NCI-H774 (cell line): ENCODE measurements at regions not wholly inside any gene's neighbourhood (a gene's known extent, or its start where the extent isn't known, plus 50 kb on each side); places are given as distances from the start of the nearest gene placed in this dataset.
"Not testable (repeated sequence)": the region's sequence is repeated elsewhere in the genome, so short reads cannot be mapped to it uniquely, and the experiment has no call there.

Experiments
- DNase-seq: peaks from one replicate; lab custom pipeline; 2025; lab: John Stamatoyannopoulos, UW

DNA sequence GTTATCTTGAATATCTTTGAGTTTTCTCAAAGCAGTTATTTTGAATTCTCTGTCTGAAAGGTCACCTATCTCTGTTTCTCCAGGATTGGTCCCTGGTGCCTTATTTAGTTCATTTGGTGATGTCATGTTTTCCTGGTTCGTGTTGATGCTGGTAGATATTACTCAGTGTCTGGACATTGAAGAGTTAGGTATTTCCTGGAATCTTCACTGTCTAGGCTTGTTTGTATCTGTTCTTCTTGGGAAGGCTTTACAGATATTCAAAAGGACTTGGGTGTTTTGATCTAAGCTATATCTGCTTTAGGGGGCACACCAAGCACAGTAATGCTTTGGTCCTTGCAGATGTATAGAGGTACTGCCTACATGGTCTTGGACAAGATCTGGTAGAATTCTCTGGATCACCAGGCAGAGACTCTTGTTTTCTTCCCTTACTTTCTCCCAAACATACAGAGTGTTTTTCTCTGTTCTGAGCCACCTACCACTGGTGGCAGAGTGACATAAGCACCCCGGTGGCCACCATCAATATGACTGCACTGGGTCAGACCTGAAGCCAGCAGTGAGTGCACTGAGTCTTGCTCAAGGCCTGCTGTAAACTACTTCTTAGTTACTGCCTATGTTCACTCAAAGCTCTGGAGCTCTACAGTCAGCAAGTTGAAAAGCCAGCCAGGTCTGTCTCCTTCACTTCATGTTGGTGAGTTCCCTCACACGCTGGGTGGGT lies 193.5 kb upstream of the AMOT start:
- no peak for DNase-seq

DNA sequence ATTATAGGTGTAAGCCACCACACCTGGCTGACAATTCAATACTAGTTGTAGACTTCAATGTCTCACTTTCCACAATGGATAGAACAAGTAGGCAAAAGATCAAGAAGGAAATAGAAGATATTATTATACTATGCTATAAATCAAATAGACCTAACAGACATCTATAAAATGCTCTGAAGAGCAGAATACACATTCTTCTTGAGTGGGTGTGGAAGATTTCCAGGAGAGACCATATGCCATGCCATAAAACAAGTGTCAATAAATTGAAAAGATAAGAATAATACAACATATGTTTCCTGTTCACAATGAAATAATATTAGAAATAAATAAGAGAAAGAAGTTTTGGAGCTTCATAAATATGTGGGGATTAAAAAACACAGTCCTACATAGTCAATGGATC lies 179.3 kb upstream of the AMOT start:
- DNase-seq, result no peak

DNA sequence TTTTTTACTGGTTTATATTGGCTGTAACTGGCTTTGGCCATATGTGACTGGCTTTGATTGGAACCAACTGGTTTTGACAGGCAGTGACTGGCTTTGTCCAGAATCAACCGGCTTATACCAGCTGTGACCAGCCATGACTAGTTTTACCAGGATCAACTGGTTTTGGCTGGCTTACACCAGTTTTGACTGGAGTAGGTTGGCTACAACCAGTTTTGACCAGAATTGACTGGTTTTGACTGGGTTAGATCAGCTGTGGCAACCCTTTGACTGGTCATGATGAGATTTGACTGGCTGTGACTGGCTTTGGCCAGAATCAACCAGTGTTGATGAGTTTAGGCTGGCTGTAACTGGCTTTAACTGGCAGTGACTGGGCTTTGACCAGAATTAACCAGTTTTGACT lies 169.2 kb upstream of the AMOT start:
- DNase-seq, result no peak

DNA sequence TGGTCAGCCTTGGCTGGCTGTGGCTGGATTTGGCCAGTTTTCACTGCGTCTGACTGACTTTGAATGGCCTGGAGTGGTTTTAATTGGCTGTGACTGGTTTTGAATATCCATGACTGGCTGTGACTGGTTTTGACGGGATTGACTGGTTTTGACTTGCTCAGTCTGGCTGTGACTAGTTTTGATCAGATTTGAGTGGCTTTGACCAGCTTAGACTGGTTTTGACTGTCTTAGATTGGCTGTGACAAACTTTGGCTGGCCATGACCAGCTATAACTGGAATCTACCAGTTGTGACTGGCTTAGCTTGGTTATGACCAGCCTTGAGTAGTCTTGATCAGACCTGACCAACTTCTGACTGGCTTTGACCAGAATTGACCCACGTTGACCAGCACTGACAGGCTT lies 168.4 kb upstream of the AMOT start:
- no peak for DNase-seq

DNA sequence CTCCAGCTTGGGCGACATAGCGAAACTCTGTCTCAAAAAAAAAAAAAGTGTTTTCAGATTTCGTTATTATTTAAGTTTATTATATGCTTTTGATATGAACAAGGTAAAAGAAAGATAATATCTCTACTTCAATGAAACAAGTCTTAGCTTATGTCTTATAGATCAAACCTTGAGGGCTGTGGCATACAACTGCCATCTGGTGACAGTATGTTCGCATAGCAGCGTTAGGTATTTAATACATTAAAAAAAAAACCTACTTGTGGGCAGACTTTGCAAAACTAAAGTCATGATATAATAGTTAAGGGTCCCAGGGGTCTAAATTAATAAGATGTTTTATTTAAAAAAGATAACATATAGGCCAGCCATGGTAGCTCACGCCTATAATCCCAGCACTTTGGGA lies 161.2 kb upstream of the AMOT start:
- DNase-seq, result no peak

DNA sequence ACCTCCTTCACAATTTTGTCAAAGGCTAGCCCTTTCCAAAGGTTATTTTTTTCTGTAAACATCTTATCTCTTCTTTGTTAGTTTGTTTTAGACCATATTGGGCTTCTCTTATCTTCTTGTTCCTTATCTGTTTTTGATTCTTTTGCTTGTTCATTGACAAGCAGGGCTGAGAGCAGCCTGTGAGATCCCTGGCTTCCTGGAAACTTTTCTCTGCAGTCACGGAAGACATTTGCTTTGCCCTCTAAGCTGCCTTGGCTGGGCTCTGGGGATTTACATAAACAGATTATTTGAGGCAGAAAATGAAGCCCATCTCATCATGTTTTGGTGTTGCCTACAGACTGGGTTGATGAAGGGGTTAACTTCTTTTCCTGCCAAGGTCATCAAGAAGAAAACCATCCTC lies 157.4 kb upstream of the AMOT start:
- DNase-seq, result no peak

DNA sequence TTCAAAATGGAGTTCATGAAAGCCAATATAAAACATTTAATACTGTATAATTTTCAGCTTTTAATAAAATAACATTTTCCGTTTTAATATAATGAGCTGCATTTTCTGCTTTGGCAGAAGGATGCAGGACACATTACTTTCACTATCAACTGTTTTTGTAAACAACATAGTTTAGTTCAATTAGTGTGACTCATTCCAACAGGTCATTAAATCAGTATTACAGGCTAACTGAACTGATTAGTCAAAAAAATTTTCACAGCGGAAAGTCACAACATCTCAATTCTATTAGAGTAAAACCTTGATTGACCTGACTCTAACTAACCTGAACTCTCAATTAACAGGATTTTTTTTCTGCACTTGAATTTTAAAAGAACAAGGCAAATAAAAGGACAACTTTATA lies 151.2 kb upstream of the AMOT start:
- no peak for DNase-seq

DNA sequence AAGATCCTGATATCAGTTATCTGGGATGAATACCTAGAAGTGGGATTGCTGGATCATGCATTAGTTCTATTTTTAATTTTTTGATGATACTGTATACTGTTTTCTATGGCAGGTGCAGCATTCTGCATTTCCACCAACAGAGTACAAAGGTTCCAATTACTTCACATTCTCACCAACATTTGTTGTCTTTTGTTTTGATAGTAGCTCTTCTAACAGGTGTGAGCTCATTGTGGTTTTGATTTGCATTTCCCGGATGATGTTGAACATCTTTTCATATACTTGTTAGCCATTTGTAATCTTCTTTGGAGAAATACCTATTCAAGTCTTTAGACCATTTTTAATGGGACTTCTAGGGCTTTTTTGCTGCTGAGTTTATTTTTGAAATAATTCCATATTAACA lies 139.2 kb upstream of the AMOT start:
- no peak for DNase-seq

DNA sequence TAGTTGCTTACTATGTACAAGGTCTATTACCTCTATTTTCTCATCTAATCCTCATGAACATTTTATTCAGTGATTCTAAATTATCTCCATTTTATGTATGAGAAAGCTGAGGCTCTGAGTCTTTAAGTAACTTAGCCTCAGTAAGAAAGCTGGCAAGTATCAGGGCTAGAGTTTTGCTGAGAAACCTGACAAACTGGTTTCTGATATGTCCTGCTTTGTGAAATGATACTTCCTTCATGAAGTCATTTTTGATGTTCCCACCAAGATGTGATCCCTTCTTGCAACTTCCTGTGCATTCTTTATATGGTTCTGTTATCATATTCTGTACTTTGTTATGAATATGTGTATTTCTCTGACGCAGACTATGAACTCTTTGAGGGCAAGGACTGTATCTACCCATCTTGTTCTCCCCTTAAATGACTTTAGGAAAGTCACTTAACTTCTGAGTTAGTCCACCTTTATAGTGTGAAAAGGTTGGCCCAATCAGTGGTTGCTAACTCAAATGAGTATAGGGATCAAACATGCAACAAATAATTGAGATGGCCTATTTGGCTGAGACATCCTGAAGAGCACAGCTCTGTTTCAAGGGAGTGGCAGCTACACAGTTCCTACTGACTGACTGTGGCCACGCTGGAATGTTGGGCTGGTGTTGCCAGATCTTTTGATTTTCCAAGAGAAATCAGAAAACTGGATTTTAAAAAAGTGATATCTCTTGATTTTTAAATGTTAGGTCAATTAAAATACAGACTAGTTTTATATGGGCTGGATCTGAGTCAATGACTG lies 127.9 kb upstream of the AMOT start:
- no peak for DNase-seq

DNA sequence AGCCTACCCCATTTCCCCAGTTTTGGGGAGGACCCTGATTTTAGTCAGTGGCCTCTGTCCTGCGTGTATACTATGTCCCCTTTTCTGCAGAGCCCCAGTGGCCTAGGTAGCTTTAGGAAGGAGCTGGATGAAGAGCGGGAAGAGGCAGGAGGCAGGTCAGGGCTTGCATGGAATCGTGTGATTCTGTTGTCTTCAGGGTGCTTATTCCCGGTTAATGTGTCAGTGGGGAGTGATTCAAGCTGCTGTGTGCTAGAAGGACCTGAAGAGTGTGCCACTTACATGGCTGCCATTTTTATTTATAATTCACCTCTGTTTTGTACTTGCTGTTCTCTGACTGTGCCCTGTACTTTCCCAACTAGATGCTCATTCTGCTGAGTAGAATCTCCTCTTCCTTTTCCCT lies 127.3 kb upstream of the AMOT start:
- no peak for DNase-seq

DNA sequence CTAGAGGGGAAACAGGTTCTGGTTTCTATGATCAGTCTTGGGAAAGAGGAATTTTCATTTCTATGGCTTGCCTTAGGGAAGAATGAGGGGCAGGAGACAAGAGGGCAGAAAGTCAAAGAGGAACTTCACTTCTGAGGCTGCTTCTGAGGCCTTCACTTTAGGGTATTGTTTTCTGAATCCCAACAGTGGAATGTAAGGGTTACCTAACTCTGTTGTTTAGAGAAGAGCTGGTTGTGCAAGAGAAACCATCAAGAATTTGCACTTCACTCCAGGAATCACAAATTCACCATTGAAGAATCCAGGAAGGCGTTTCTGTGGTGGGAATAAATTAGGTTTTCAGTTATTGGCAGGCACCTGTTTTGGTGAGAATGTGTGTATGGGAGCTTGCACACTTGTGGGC lies 126.7 kb upstream of the AMOT start:
- no peak for DNase-seq

DNA sequence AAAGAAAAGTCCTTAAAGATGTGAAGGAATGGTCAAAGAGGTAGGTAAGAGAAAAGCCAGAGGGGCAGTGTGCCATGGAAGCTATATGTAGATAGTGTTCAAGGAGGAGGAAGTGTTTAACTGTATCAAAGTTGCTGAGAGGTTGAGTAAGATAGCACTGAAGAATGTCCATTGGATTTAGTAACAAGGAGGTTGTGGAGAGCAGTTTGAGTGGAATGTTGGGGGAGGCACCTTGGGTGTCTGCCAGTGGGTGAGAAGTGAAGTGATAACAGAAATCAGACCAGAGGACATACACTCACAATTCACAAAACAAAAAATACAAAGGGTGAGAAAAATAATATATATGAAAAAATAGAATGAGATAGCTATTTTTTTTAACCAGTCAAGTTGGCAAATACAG lies 121.3 kb upstream of the AMOT start:
- no peak for DNase-seq

DNA sequence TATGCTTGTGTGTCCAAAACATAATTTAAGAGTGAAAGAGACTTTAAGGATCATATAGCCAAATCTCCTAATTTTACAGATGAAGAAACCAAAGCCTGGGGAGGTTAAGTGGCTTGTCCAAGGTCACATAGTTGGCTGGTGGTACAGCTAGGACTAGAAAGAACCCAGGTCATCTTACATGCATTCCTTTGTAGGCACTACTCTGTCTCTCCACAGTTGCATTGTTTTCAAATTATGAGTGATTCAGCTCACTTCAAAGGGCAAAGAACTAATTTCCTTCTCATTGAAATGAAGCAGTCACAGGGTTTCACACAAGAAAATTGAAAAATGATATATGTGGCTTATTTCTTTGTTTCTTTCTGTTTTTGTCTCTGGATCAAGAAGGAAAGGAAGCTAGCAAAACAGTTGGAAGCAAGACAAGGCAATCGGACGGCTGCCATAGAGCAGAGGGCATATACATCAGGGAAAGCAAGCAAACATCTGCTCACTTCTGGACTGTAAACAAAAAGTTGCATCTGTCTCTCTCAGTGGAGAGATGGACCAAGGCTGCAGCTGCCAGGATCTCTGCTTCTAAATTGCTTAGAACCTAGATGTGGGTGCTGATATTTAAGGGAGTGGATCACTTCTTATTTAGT lies 107.5 kb upstream of the AMOT start:
- DNase-seq, result no peak

DNA sequence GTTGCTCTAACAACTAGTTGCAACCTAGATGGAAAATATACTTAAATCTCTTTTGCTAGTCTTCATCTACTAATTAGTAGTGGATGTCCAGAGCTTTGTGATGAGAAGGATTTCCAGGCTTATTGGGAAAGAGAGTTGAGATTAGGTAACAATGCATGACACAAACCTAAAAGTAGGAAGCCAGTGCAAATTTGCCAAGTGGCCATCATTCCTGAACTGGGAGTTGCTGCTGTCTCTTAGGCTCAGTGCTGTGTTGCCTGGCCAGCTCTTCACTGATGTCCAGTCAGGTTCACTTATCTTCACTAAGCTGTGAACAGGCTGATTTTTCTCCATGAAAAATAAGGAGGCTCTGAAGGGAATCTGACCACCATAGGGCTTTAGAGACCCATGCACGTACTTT lies 105.6 kb upstream of the AMOT start:
- no peak for DNase-seq

DNA sequence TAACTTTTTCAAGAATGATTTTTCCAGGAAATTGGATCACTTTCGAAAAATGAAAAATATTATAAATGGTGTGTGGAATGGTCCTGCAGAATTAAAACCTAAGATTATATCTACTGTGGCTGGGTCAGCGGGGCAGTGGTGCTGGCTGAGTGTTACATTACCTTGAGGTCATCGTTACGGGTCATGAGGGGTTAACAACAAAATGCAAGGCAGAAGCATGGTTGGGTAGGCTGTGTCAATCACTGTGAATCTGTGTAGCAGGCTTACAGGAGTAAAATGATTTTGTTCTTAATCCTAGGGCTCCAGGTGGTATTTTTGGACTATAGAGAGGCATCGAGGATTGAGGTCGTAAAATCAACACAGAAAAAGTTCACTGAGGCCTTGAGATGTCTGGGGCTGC lies 105.2 kb upstream of the AMOT start:
- DNase-seq, result no peak

DNA sequence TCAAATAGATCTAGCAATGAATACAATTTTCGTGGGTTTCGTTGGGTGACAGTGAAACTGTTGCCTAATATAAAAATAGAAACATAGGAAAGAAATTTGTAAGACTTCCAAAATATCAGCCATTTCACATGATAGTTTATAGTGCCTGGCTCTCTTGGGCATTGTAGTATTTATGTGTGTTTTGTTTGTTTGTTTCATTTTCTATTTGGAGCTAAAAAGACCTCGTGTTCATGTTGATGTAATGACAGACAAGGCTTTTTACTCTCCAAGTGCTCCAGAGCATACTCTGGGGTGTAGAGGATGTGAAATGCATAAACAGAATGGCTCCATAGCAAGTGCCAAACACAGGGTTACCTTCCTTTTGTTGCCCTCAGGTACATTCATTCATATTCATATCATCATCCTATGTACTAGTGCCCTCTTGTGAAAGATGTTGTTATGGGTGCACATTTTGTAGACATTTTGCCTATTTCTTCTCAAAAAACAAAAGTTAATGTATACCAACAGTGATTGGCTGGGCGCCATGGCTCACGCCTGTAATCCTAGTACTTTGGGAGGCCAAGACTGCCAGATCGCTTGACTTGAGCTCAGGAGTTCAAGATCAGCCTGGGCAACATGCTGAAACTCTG lies 100.7 kb upstream of the AMOT start:
- no peak for DNase-seq

DNA sequence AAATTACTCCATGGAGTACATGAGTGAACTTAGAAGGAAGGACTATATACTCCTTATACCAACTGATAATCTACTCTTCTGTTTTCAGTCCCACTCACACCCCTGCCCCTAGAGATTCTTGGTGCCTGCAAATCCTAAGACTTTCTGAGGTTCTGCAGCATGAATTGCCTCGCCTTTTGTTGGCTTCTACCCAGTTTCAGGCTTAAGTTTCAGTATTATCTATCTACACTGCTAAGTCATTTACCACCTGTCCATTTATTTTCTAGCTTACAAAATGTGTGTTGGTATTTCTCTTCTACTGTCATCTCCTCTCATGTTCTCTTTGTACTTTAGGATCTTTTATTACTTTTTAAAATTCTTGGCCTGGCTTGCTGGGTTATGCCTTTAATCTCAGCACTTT lies 94.4 kb upstream of the AMOT start:
- no peak for DNase-seq

DNA sequence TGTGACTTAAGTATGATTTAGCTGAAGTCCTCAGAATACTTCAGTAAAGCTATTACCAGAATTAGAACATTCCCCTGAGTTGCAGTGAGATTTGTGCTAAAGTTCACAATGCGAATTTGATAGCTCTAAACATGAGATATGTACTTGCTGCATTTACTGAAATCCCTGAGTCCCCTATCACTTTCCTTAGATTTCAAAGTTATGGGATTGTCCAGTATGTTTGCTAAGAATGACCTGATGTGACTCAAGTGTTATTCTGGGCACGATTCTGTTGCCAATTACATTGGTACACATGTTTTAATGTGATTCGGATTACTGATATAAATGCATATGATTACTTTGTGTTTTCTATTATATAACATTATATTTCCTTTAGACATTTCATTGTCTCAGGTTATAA lies 91.3 kb upstream of the AMOT start:
- DNase-seq, result no peak

DNA sequence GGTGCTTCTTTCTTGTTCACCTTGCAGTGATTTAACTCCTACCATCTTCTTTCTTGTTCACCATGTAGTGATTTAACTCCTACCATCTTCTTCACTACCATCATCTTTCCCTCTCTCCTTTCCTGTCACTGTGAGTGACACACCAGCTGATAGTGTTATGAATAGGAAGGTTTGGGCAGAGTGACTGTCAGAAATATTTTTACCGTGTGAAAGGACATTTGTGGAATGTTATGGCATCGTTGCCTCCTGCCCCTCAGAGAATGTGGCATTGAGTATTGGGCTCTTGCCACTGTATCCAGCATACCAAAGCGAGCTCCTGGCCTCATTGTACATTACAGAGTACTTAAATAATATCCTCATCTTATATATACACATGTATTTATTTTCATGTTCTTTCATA lies 90.8 kb upstream of the AMOT start:
- no peak for DNase-seq

DNA sequence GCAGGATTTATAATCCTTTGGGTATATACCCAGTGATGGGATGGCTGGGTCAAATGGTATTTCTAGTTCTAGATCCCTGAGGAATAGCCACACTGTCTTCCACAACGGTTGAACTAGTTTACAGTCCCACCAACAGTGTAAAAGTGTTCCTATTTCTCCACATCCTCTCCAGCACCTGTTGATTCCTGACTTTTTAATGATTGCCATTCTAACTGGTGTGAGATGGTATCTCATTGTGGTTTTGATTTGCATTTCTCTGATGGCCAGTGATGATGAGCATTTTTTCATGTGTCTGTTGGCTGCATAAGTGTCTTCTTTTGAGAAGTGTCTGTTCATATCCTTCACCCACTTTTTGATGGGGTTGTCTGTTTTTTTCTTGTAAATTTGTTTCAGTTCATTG lies 82.8 kb upstream of the AMOT start:
- not testable (repeated sequence) for DNase-seq

DNA sequence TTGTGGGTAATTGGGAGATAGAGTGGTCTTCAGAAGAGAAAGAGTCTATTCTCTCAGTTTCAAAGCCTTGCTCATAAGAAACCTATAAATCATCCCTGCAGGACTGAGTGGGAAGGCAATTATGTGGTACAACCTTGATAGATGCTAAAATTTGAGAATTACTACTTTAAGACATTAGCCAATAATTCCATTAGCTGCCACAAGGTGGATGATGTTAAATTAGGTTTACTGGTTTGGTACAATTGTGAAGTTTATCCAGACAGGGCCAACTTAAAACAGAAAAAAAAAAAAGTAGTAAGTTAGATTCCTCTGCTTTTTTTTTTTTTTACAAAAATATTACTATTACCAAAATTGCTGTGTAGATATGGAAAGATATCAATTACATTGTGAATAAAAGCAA lies 73.2 kb upstream of the AMOT start:
- no peak for DNase-seq

DNA sequence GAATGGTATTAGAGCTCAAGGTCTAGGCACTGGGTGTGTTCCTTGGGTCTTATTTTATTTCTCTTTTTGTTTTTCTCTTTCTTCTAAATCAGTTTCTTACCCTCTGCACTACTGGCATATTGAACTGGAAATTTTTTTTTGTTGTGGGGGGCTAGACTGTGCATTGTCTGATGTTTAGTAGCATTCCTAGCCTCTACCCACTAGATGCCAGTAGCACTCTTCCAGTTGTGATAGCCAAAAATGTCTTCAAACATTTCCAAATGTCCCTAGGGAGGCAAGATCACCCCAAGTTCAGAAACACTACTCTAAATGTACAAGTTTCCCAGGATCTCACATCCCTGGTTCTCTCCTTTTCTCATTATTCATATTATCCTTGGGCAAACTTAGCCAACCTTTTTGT lies 69.8 kb upstream of the AMOT start:
- DNase-seq, result no peak
